Ishikawa (cell line): ENCODE measurements at regions not wholly inside any gene's neighbourhood (a gene's known extent, or its start where the extent isn't known, plus 50 kb on each side); places are given as distances from the start of the nearest gene placed in this dataset.

ENCODE experiments used
- CEBPB ChIP-seq: IDR thresholded peaks from 2 replicates; pipeline ENCODE4 v1.6.1; 2012
- CREB1 ChIP-seq: IDR thresholded peaks from 2 replicates; pipeline ENCODE4 v1.6.1; 2012; ENCODE audit warnings: low read depth
- EGR1 ChIP-seq: IDR thresholded peaks from 2 replicates; pipeline ENCODE4 v1.6.1; 2012
- EP300 ChIP-seq: IDR thresholded peaks from 2 replicates; pipeline ENCODE4 v1.6.1; 2012; ENCODE audit warnings: borderline replicate concordance
- FOXM1 ChIP-seq: IDR thresholded peaks from 2 replicates; pipeline ENCODE4 v1.6.1; 2012; ENCODE audit warnings: low read depth, borderline replicate concordance
- MAX ChIP-seq: IDR thresholded peaks from 2 replicates; pipeline ENCODE4 v1.6.1; 2012
- NFIC ChIP-seq: IDR thresholded peaks from 2 replicates; pipeline ENCODE4 v1.6.1; 2012
- RAD21 ChIP-seq: IDR thresholded peaks from 2 replicates; pipeline ENCODE4 v1.6.1; 2012; ENCODE audit warnings: low read depth
- REST ChIP-seq: IDR thresholded peaks from 2 replicates; pipeline ENCODE4 v1.6.1; 2012; ENCODE audit warnings: low read depth, mild to moderate bottlenecking
- TAF1 ChIP-seq: IDR thresholded peaks from 2 replicates; pipeline ENCODE4 v1.6.1; 2012; ENCODE audit warnings: low read depth, mild to moderate bottlenecking
- TCF12 ChIP-seq: IDR thresholded peaks from 2 replicates; pipeline ENCODE4 v1.6.1; 2012; ENCODE audit warnings: low read depth
- TEAD4 ChIP-seq: IDR thresholded peaks from 2 replicates; pipeline ENCODE4 v1.6.1; 2012
- USF1 ChIP-seq: IDR thresholded peaks from 2 replicates; pipeline ENCODE4 v1.6.1; 2012
- YY1 ChIP-seq: IDR thresholded peaks from 2 replicates; pipeline ENCODE4 v1.6.1; 2012; ENCODE audit warnings: low read depth
- ZBTB7A ChIP-seq: IDR thresholded peaks from 2 replicates; pipeline ENCODE4 v1.6.1; 2012; ENCODE audit warnings: low read depth

DNA sequence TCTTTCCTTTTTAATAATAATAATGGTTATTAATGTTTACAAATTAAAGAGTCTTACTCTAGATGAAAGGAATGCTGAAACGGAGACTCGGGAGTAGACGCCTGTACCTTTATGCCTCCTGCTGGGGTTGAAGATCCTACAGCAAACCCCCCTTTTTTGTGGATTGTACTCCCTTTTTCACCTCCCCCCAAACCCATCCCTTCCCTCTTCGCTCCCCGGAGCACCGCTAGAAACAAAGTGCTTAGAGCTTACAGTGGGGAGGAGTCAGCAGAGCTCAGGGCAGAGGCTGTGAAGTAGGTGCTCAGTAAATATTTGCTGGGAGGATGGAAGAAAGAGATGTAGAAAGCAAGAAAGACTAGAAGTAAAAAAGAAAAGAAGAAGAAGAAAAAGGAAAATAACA, 169.7 kb downstream of the NXPE2 start:
- no peak for TF ChIP-seq USF1
- TF ChIP-seq EP300, result no peak
- TF ChIP-seq CEBPB, result no peak
- TF ChIP-seq ZBTB7A, result no peak
- TF ChIP-seq EGR1, result no peak
- TF ChIP-seq RAD21, result no peak
- TF ChIP-seq NFIC, result no peak
- TF ChIP-seq YY1, result no peak
- no peak for TF ChIP-seq TEAD4
- TF ChIP-seq FOXM1, result no peak
- TF ChIP-seq REST, result no peak
- no peak for TF ChIP-seq CREB1
- TF ChIP-seq TCF12, result no peak
- no peak for TF ChIP-seq MAX
- no peak for TF ChIP-seq TAF1

DNA sequence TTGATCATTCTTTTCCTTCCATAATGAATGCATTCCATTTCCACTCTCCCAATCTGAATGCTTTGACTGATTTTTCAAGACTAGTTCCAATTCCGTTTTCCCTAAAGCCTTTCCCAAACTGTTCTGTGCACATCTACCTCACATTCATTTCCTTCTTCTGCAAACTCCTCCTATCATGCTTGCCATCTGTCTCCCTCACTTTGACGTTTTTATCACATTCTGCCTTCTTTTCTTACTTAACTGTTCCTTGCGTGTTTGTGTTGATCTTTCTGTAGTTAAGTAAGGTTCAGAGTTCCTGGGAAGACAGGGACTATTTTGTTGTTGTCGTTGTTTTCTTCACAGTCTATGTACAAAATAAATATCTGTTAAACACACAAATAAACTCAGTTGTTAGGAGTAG, 179.0 kb downstream of the NXPE2 start:
- TF ChIP-seq REST (no peak), TAF1 (no peak)

GRCh38 chr11:114864896-114865295, 186.6 kb downstream of the NXPE2 start:
- TF ChIP-seq CEBPB, result no peak
- no peak for TF ChIP-seq ZBTB7A
- TF ChIP-seq CREB1, result no peak
- no peak for TF ChIP-seq NFIC
- no peak for TF ChIP-seq EGR1
- no peak for TF ChIP-seq FOXM1
- TF ChIP-seq USF1, result no peak
- TF ChIP-seq REST, result no peak
- no peak for TF ChIP-seq RAD21
- no peak for TF ChIP-seq TCF12

DNA sequence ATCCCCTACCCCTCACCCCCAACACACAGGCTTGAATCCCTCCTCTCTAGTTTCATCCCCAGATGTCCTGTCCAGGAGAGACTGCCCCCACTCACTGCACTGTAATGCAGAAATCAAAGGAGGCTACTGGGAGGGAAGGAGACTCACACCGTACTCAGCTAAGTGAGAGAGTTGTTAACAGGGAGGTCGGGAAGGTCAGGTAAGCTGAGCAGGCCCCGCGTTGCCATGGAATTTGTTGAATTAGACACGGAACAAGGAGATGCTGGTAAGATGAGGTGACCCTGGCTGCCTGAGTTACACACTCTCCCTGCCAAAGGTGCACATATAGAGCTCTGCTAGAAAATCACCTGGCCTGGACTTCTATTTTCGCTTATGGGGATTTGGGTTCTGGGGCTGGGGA, 197.9 kb downstream of the NXPE2 start:
- TF ChIP-seq TCF12 (no peak), CEBPB (no peak), FOXM1 (no peak), EGR1 (no peak), TAF1 (no peak), TEAD4 (no peak), REST (no peak), USF1 (no peak), YY1 (no peak), MAX (no peak), EP300 (no peak), ZBTB7A (no peak), CREB1 (no peak), RAD21 (no peak), NFIC (no peak)
